ENCODE measurements at regions not wholly inside any gene's neighbourhood (a gene's known extent, or its start where the extent isn't known, plus 50 kb on each side); places are given as distances from the start of the nearest gene placed in this dataset.

GRCh38 chr21:24224422-24224821, 1382.9 kb downstream of the MRPL39 start:
- no peak overlapping the region for H4K12ac ChIP-seq (ENCODE audit: low read depth, low read length)
- no peaks in the 10 kb centered on the region for H3K4me1 ChIP-seq (ENCODE audit: control insufficient read depth in 1 of 2, insufficient read depth in 2 of 2, low read length in 2 of 2)
- no peak overlapping the region for H3K4me2 ChIP-seq (ENCODE audit: low read length)
- no peak overlapping the region for H3K23ac ChIP-seq (ENCODE audit: low read length)
- H3K79me1 ChIP-seq (ENCODE audit: low read length) = no peaks in the 10 kb centered on the region
- H4K91ac ChIP-seq (ENCODE audit: low read depth, low read length) = no peak overlapping the region
- no peaks in the 10 kb centered on the region for H3K9me3 ChIP-seq (ENCODE audit: insufficient read depth, low read depth, low read length)
- H3K79me2 ChIP-seq (ENCODE audit: control insufficient read depth, insufficient read depth, low read length, poor library complexity) = no peaks in the 10 kb centered on the region
- no peak overlapping the region for H3K9ac ChIP-seq (ENCODE audit: low read length)
- H3K4ac ChIP-seq (ENCODE audit: low read depth, low read length) = no peak overlapping the region
- WGBS (ENCODE audit: extremely low coverage, insufficient coverage, insufficient read length) = no CpG with 5 or more reads among the region's 4 CpGs
- no peak overlapping the region for H2BK12ac ChIP-seq (ENCODE audit: low read length)
- no peaks in the 10 kb centered on the region for H3K27me3 ChIP-seq (ENCODE audit: insufficient read depth, low read length)
- H2BK120ac ChIP-seq (ENCODE audit: insufficient read depth, low read length, poor library complexity) = no peak overlapping the region
- no peak overlapping the region for H2AFZ ChIP-seq (ENCODE audit: insufficient read depth, low read length, poor library complexity)
- no peak for DNase-seq
- no peaks in the 10 kb centered on the region for H3K36me3 ChIP-seq (ENCODE audit: control insufficient read depth in 1 of 2, insufficient read depth in 2 of 2, low read length in 2 of 2)
- no peak overlapping the region for H4K8ac ChIP-seq (ENCODE audit: low read depth, low read length)
- H3K14ac ChIP-seq (ENCODE audit: low read length) = no peak overlapping the region
- H3K4me3 ChIP-seq (ENCODE audit: low read depth, low read length) = no peak overlapping the region
- no peak overlapping the region for H3K27ac ChIP-seq (ENCODE audit: low read depth, low read length)
- H2BK5ac ChIP-seq (ENCODE audit: low read depth, low read length, poor library complexity) = no peak overlapping the region
- H2AK5ac ChIP-seq (ENCODE audit: low read length) = no peak overlapping the region
- no peak overlapping the region for H3K18ac ChIP-seq (ENCODE audit: low read length)

GRCh38 chr21:24223624-24224023, 1383.7 kb downstream of the MRPL39 start:
- Histone ChIP-seq H3K4ac (ENCODE audit: low read depth, low read length) (no peak overlapping the region), H3K27ac (ENCODE audit: low read depth, low read length) (no peak overlapping the region), H2AK5ac (ENCODE audit: low read length) (no peak overlapping the region), H3K23ac (ENCODE audit: low read length) (no peak overlapping the region), H3K4me3 (ENCODE audit: low read depth, low read length) (no peak overlapping the region), H3K79me1 (ENCODE audit: low read length) (no peaks in the 10 kb centered on the region), H3K4me1 (ENCODE audit: control insufficient read depth in 1 of 2, insufficient read depth in 2 of 2, low read length in 2 of 2) (no peaks in the 10 kb centered on the region), H2BK12ac (ENCODE audit: low read length) (no peak overlapping the region), H4K12ac (ENCODE audit: low read depth, low read length) (no peak overlapping the region), H2BK5ac (ENCODE audit: low read depth, low read length, poor library complexity) (no peak overlapping the region), H3K18ac (ENCODE audit: low read length) (no peak overlapping the region), H3K14ac (ENCODE audit: low read length) (no peak overlapping the region), H3K9me3 (ENCODE audit: insufficient read depth, low read depth, low read length) (no peaks in the 10 kb centered on the region), H4K8ac (ENCODE audit: low read depth, low read length) (no peak overlapping the region), H2BK120ac (ENCODE audit: insufficient read depth, low read length, poor library complexity) (no peak overlapping the region), H4K91ac (ENCODE audit: low read depth, low read length) (no peak overlapping the region), H3K36me3 (ENCODE audit: control insufficient read depth in 1 of 2, insufficient read depth in 2 of 2, low read length in 2 of 2) (no peaks in the 10 kb centered on the region), H3K27me3 (ENCODE audit: insufficient read depth, low read length) (no peaks in the 10 kb centered on the region), H2AFZ (ENCODE audit: insufficient read depth, low read length, poor library complexity) (no peak overlapping the region), H3K9ac (ENCODE audit: low read length) (no peak overlapping the region), H3K79me2 (ENCODE audit: control insufficient read depth, insufficient read depth, low read length, poor library complexity) (no peaks in the 10 kb centered on the region), H3K4me2 (ENCODE audit: low read length) (no peak overlapping the region)
- no peak for DNase-seq
- no CpG with 5 or more reads among the region's 2 CpGs for WGBS (ENCODE audit: extremely low coverage, insufficient coverage, insufficient read length)

- Histone ChIP-seq H3K14ac (ENCODE audit: low read length) (no peak overlapping the region), H3K79me2 (ENCODE audit: control insufficient read depth, insufficient read depth, low read length, poor library complexity) (no peaks in the 10 kb centered on the region), H4K12ac (ENCODE audit: low read depth, low read length) (no peak overlapping the region), H3K9ac (ENCODE audit: low read length) (no peak overlapping the region), H3K36me3 (ENCODE audit: control insufficient read depth in 1 of 2, insufficient read depth in 2 of 2, low read length in 2 of 2) (no peaks in the 10 kb centered on the region), H2BK5ac (ENCODE audit: low read depth, low read length, poor library complexity) (no peak overlapping the region), H3K9me3 (ENCODE audit: insufficient read depth, low read depth, low read length) (no peaks in the 10 kb centered on the region), H3K4me1 (ENCODE audit: control insufficient read depth in 1 of 2, insufficient read depth in 2 of 2, low read length in 2 of 2) (no peaks in the 10 kb centered on the region), H3K27me3 (ENCODE audit: insufficient read depth, low read length) (no peaks in the 10 kb centered on the region), H3K18ac (ENCODE audit: low read length) (no peak overlapping the region), H4K8ac (ENCODE audit: low read depth, low read length) (no peak overlapping the region), H3K4ac (ENCODE audit: low read depth, low read length) (no peak overlapping the region), H3K27ac (ENCODE audit: low read depth, low read length) (no peak overlapping the region), H2AK5ac (ENCODE audit: low read length) (no peak overlapping the region), H4K91ac (ENCODE audit: low read depth, low read length) (no peak overlapping the region), H2BK120ac (ENCODE audit: insufficient read depth, low read length, poor library complexity) (no peak overlapping the region), H2AFZ (ENCODE audit: insufficient read depth, low read length, poor library complexity) (no peak overlapping the region), H3K79me1 (ENCODE audit: low read length) (no peaks in the 10 kb centered on the region), H3K4me3 (ENCODE audit: low read depth, low read length) (no peak overlapping the region), H3K23ac (ENCODE audit: low read length) (no peak overlapping the region), H2BK12ac (ENCODE audit: low read length) (no peak overlapping the region), H3K4me2 (ENCODE audit: low read length) (no peak overlapping the region)
- no CpG with 5 or more reads among the region's 3 CpGs for whole genome bisulfite sequencing (ENCODE audit: extremely low coverage, insufficient coverage, insufficient read length)
- no peak for DNase-seq
These were observed 1384.6 kb downstream of the MRPL39 start for GRCh38 chr21:24222676-24223075.

GRCh38 chr21:24220446-24220845, 1386.8 kb downstream of the MRPL39 start:
- no peak overlapping the region for H3K9ac ChIP-seq (ENCODE audit: low read length)
- H3K4me3 ChIP-seq (ENCODE audit: low read depth, low read length) = no peak overlapping the region
- H2AFZ ChIP-seq (ENCODE audit: insufficient read depth, low read length, poor library complexity) = no peak overlapping the region
- no peak overlapping the region for H4K8ac ChIP-seq (ENCODE audit: low read depth, low read length)
- H4K91ac ChIP-seq (ENCODE audit: low read depth, low read length) = no peak overlapping the region
- no peaks in the 10 kb centered on the region for H3K79me1 ChIP-seq (ENCODE audit: low read length)
- DNase-seq = no peak
- no peaks in the 10 kb centered on the region for H3K27me3 ChIP-seq (ENCODE audit: insufficient read depth, low read length)
- no peak overlapping the region for H2BK5ac ChIP-seq (ENCODE audit: low read depth, low read length, poor library complexity)
- H3K9me3 ChIP-seq (ENCODE audit: insufficient read depth, low read depth, low read length) = no peaks in the 10 kb centered on the region
- no peak overlapping the region for H3K27ac ChIP-seq (ENCODE audit: low read depth, low read length)
- H3K4ac ChIP-seq (ENCODE audit: low read depth, low read length) = no peak overlapping the region
- H3K4me2 ChIP-seq (ENCODE audit: low read length) = no peak overlapping the region
- no peak overlapping the region for H2AK5ac ChIP-seq (ENCODE audit: low read length)
- H3K36me3 ChIP-seq (ENCODE audit: control insufficient read depth in 1 of 2, insufficient read depth in 2 of 2, low read length in 2 of 2) = no peaks in the 10 kb centered on the region
- H2BK120ac ChIP-seq (ENCODE audit: insufficient read depth, low read length, poor library complexity) = no peak overlapping the region
- no peaks in the 10 kb centered on the region for H3K4me1 ChIP-seq (ENCODE audit: control insufficient read depth in 1 of 2, insufficient read depth in 2 of 2, low read length in 2 of 2)
- H3K14ac ChIP-seq (ENCODE audit: low read length) = no peak overlapping the region
- no peak overlapping the region for H2BK12ac ChIP-seq (ENCODE audit: low read length)
- H3K79me2 ChIP-seq (ENCODE audit: control insufficient read depth, insufficient read depth, low read length, poor library complexity) = no peaks in the 10 kb centered on the region
- no peak overlapping the region for H3K18ac ChIP-seq (ENCODE audit: low read length)
- no peak overlapping the region for H3K23ac ChIP-seq (ENCODE audit: low read length)
- no peak overlapping the region for H4K12ac ChIP-seq (ENCODE audit: low read depth, low read length)
- no CpG with 5 or more reads among the region's 2 CpGs for WGBS (ENCODE audit: extremely low coverage, insufficient coverage, insufficient read length)
